Adrenal gland (tissue), 9 donors: ENCODE measurements at regions not wholly inside any gene's neighbourhood (a gene's known extent, or its start where the extent isn't known, plus 50 kb on each side); places are given as distances from the start of the nearest gene placed in this dataset.

ENCODE experiments used
- DNase-seq, 7 donors: peaks; one replicate each; pipeline ENCODE4 v3.0.0-alpha.2; 2019 to 2020
- H3K27ac ChIP-seq, 5 donors: fragments of 200-600 bp; sonication (generic) in 4 of 5; 1 replicate in 3 of 5; 2 replicates in 2 of 5; pipeline versions ENCODE4 v1.5.1 to v1.8.0; 2016 to 2020; ENCODE audit warnings: mild to moderate bottlenecking in 1 of 5
- H3K27me3 ChIP-seq: fragments of 200-600 bp; 2 replicates; pipeline ENCODE4 v1.8.0; 2021
- H3K36me3 ChIP-seq, 2 donors: fragments of 200-600 bp; replicated peaks in 1 of 2; 1 replicate in 1 of 2; 2 replicates in 1 of 2; pipeline versions ENCODE4 v1.5.1 to v1.8.0; 2018 to 2022
- H3K4me1 ChIP-seq, 2 donors: fragments of 200-600 bp; replicated peaks in 1 of 2; 1 replicate in 1 of 2; 2 replicates in 1 of 2; pipeline versions ENCODE4 v1.5.1 to v1.8.0; 2018 to 2021
- H3K4me3 ChIP-seq, 4 donors: fragments of 200-600 bp; sonication (generic) in 3 of 4; one replicate each; pipeline ENCODE4 v1.5.1; 2016 to 2018
- H3K9me3 ChIP-seq, 3 donors: fragments of 200-600 bp; sonication (generic) in 1 of 3; replicated peaks in 1 of 3; 1 replicate in 2 of 3; 2 replicates in 1 of 3; pipeline versions ENCODE4 v1.5.1 to v1.8.0; 2016 to 2021
- POLR2A ChIP-seq, 2 donors: fragments of 450-650 bp; IDR thresholded peaks; one replicate each; pipeline ENCODE4 v1.6.1; 2017; ENCODE audit warnings: antibody characterized with exemption in 2 of 2, mild to moderate bottlenecking in 2 of 2, moderate library complexity in 1 of 2
- WGBS, 4 donors: extraction: QIAGEN DNeasy Blood & Tissue Kit in 2 of 4; methylation state at CpG; one replicate each; pipeline versions ENCODE4 v1.1.5 to v1.1.7; 2013 to 2017; 5-methylcytosine and 5-hydroxymethylcytosine counted together
- intact Hi-C, 2 donors: fragments of 100-400 bp; cut with DNase I; formaldehyde crosslinking; loops; one replicate each; pipeline versions ENCODE4 v1.14.1 to v1.15.0; 2022 to 2023
- TF ChIP-seq, protein P1 (sequence below), 6 experiments: fragments of 450-650 bp in 4 of 6; fragments of 200-600 bp in 2 of 6; sonication (generic) in 1 of 6; IDR thresholded peaks; 1 replicate in 5 of 6; 2 replicates in 1 of 6; pipeline versions ENCODE4 v1.5.1 to v1.8.0; 2016 to 2021; ENCODE audit warnings: antibody characterized with exemption in 6 of 6, mild to moderate bottlenecking in 2 of 6, moderate library complexity in 1 of 6
- donor health status: healthy with polysubstance abuse.
- donor health status: Bipolar disorder and iron deficiency.
- donor health status: DM: yes; HTN: yes; CAD: no.
- donor health status: DM: no; HTN: no; CAD: no.
- donor health status: DM: no; HTN: no; CAD: no.

- 39 to 54% (median 52%) methylated on average over 14 to 16 of the region's 16 CpGs for WGBS, 4 donors
- DNase-seq = no peak
- H3K36me3 ChIP-seq = no peaks in the 10 kb centered on the region
- H3K27ac ChIP-seq = no peak overlapping the region
- no peaks in the 10 kb centered on the region for H3K27me3 ChIP-seq
- no peak for TF ChIP-seq POLR2A (IDR thresholded peaks at IDR 0.05)
- TF ChIP-seq, protein P1, sequence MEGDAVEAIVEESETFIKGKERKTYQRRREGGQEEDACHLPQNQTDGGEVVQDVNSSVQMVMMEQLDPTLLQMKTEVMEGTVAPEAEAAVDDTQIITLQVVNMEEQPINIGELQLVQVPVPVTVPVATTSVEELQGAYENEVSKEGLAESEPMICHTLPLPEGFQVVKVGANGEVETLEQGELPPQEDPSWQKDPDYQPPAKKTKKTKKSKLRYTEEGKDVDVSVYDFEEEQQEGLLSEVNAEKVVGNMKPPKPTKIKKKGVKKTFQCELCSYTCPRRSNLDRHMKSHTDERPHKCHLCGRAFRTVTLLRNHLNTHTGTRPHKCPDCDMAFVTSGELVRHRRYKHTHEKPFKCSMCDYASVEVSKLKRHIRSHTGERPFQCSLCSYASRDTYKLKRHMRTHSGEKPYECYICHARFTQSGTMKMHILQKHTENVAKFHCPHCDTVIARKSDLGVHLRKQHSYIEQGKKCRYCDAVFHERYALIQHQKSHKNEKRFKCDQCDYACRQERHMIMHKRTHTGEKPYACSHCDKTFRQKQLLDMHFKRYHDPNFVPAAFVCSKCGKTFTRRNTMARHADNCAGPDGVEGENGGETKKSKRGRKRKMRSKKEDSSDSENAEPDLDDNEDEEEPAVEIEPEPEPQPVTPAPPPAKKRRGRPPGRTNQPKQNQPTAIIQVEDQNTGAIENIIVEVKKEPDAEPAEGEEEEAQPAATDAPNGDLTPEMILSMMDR (IDR thresholded peaks at IDR 0.05) = no peak
- no peaks in the 10 kb centered on the region for H3K4me1 ChIP-seq
- intact Hi-C loops = no loop called here
- H3K9me3 ChIP-seq = no peaks in the 10 kb centered on the region
- no peak overlapping the region for H3K4me3 ChIP-seq
Observed at GRCh38 chr18:77470569-77471413, 221.1 kb downstream of the GALR1 start.

DNA sequence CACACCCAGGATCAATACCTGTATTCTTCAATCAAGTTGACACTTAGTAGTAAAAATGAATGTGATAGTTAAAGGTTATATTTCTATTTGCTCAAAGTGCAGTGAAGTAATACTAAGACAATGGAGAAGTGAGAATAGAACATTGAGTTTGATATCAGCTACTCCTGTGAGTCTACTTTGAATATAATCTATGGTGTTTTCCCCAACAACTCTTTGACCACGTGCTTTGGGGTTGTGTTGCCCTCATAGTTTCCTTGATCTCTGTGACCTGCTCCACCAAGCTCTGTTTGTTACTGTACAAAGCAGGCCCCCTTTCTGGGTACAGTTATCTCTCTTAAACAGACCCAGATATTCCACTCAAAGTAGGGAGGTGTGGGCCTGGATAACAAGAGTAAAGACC lies 222.9 kb downstream of the GALR1 start:
- TF ChIP-seq POLR2A (IDR thresholded peaks at IDR 0.05) = no peak
- TF ChIP-seq, protein P1 (IDR thresholded peaks at IDR 0.05) = no peak
- Histone ChIP-seq H3K4me3 (no peak overlapping the region), H3K4me1 (no peaks in the 10 kb centered on the region), H3K36me3 (no peaks in the 10 kb centered on the region), H3K27ac (no peak overlapping the region), H3K9me3 (no peaks in the 10 kb centered on the region), H3K27me3 (no peaks in the 10 kb centered on the region)
- intact Hi-C loops = no loop called here
- DNase-seq = no peak
- WGBS, 4 donors = 45 to 78% (median 56%) methylated on average over 1 of the region's 1 CpG

DNA sequence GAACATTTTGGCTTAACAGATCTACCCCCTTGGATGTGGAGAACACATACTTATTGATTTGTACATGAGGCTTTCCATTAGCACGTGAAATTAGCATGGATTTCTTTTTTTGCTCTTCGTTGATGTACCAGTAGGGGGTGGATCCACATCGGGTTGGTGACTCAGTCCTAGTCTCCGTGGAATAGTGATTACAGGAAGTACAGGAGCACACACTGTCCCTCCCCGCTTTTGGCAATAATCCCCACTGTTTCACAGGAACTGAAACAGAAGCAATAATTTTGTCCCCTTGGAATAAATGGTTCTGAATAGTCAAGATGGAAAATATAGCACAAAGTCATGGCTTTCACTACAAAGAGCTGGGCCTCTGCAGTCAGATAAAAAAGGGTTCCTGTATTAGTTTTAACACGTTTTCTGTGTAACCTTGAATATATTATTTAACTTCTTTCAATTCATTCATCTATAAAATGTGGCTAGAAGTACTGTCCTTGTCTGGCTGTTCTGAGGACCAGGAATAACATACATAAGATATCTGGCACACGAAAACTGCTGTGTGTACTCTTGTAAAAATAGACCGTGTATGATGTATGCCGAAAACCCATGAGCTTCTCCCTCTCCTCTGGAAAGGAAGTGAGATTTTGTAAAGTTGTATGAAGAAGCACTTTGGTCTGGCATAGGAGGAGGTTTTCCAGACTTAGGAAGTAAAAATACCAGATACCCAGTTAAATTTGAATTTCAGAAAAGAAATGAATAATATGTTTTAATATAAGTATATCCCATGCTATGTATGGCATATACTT lies 229.2 kb downstream of the GALR1 start:
- H3K27ac ChIP-seq = peak overlapping the region in 3 of 5 donors; percentile 32 to 68 (median 67)
- WGBS, 4 donors = 30 to 35% (median 34%) methylated on average over 9 of the region's 9 CpGs
- no peak overlapping the region for H3K4me3 ChIP-seq
- DNase-seq = peak; percentile 29 to 78 (median 41)
- TF ChIP-seq, protein P1 (IDR thresholded peaks at IDR 0.05) = peak in 5 of 6 experiments; percentile 18 to 42 (median 25)
- no peak for TF ChIP-seq POLR2A (IDR thresholded peaks at IDR 0.05)
- no peaks in the 10 kb centered on the region for H3K36me3 ChIP-seq
- peaks cover 0 to 12% of the 10 kb centered on the region in 2 donors for H3K4me1 ChIP-seq
- H3K27me3 ChIP-seq = no peaks in the 10 kb centered on the region
- H3K9me3 ChIP-seq = no peaks in the 10 kb centered on the region
- intact Hi-C loops = no loop called here

- H3K27me3 ChIP-seq = no peaks in the 10 kb centered on the region
- DNase-seq = no peak
- WGBS, 4 donors = 45 to 65% (median 60%) methylated on average over 3 of the region's 3 CpGs
- H3K4me3 ChIP-seq = no peak overlapping the region
- no peaks in the 10 kb centered on the region for H3K9me3 ChIP-seq
- no peak overlapping the region for H3K27ac ChIP-seq
- peaks cover 0 to 12% of the 10 kb centered on the region in 2 donors for H3K4me1 ChIP-seq
- intact Hi-C loops = no loop called here
- no peaks in the 10 kb centered on the region for H3K36me3 ChIP-seq
- TF ChIP-seq POLR2A (IDR thresholded peaks at IDR 0.05) = no peak
- TF ChIP-seq, protein P1 (IDR thresholded peaks at IDR 0.05) = no peak
Observed at GRCh38 chr18:77481541-77481940, 231.9 kb downstream of the GALR1 start.
